ENCODE measurements at regions not wholly inside any gene's neighbourhood (a gene's known extent, or its start where the extent isn't known, plus 50 kb on each side); places are given as distances from the start of the nearest gene placed in this dataset.

- TF ChIP-seq CTCF (IDR thresholded peaks at IDR 0.05 in 2 of 3, conservative IDR thresholded peaks at IDR 0.05 in 1 of 3; ENCODE audit: insufficient read depth in 2 of 3, low read depth in 1 of 3, low read length in 3 of 3) (no peak), EZH2 (IDR thresholded peaks at IDR 0.05; ENCODE audit: borderline replicate concordance, low read depth, low read length) (no peak), PATZ1 (CRISPR knock-in tag; IDR thresholded peaks at IDR 0.05; ENCODE audit: borderline replicate concordance) (no peak), PYGO2 (tag; IDR thresholded peaks at IDR 0.05) (no peak), ZFP36 (IDR thresholded peaks at IDR 0.05; ENCODE audit: low read depth, low read length, partially characterized antibody) (no peak), SETDB1 (IDR thresholded peaks at IDR 0.05; ENCODE audit: low read length) (no peak), VEZF1 (CRISPR knock-in tag; IDR thresholded peaks at IDR 0.05) (no peak)
Measured at GRCh38 chr1:232139444-232139843, 490.5 kb downstream of the SIPA1L2 start.

Data from K562 (cell line).